GM18502 (cell line): ENCODE measurements at regions not wholly inside any gene's neighbourhood (a gene's known extent, or its start where the extent isn't known, plus 50 kb on each side); places are given as distances from the start of the nearest gene placed in this dataset.
A peak's percentile ranks its signal among the peaks of the same experiment; 100 is the strongest.
"Not testable (repeated sequence)": the region's sequence is repeated elsewhere in the genome, so short reads cannot be mapped to it uniquely, and the experiment has no call there.

Experiments
- ATAC-seq: cut with Tn5 transposase; IDR thresholded peaks from one replicate; pipeline ENCODE4 v1.9.1; 2021; ENCODE audit warnings: mild to moderate bottlenecking; ENCODE audit not compliant: unreplicated experiment, poor library complexity

GRCh38 chr2:215727507-215728503 lies 285.5 kb downstream of the MREG start:
- ATAC-seq, result peak; percentile 36

GRCh38 chr2:215726070-215726469 lies 287.3 kb downstream of the MREG start:
- ATAC-seq, result no peak

DNA sequence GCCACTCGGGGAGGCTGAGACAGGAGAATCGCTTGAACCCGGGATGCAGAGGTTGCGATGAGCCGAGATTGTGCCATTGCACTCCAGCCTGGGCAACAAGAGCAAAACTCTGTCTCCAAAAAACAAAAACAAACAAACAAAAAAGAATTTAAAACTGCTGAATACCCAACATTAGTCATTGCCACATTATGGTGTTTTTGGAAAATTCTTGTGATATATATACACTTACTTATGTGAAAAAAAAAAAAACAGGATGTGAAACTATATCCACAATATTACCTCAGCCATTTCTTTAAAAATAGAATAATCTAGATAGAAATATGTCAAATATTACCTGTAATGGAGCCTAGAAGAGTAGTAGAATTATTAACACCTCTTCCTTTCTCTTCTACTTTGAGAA lies 288.3 kb upstream of the FN1 start:
- ATAC-seq, result no peak

DNA sequence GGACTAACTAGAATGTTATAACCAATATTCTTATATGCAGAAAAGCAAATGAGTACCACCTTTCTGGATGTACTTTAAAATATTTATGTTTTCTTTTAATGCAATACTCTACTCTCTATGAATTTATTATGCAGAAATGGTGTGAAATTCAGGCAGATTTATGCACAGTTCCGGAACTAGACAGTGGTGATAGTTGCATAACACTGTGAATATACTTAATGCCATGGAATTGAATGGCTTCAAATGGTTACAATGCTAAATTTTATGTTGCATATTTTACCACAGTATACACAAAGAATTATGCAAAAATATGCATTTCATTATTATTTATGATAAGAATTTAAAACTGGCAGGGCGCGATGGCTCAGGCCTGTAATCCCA lies 287.8 kb upstream of the FN1 start:
- no peak for ATAC-seq

DNA sequence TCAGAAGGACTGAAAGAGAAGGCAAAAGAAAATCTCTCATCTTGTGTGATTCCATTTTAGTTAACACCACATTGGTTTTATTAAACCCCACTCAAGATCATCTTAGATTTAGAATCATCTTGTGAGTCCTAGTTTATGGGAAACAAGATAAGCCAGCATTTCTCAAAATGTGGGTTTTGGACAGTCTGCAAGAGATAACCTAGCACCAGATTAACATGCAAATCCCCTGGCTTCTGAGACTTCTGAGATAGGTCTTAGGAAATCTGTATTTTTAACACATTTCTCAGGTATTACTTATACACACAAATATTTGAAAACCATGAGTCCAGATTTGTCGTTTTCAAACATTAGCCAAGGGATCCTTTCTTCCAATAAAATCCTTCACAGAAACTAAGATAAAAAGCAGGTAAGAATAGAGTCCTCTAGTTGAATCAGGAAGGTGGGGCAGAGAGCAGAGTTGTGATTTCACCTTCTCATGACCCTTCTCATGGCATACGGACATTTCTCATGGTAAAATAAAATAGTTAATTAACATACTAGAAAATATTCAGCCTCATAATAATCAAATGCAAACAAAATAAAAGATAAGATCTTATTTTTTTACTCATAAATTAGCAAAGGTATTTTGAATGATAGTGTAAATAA lies 287.2 kb upstream of the FN1 start:
- ATAC-seq, result no peak

DNA sequence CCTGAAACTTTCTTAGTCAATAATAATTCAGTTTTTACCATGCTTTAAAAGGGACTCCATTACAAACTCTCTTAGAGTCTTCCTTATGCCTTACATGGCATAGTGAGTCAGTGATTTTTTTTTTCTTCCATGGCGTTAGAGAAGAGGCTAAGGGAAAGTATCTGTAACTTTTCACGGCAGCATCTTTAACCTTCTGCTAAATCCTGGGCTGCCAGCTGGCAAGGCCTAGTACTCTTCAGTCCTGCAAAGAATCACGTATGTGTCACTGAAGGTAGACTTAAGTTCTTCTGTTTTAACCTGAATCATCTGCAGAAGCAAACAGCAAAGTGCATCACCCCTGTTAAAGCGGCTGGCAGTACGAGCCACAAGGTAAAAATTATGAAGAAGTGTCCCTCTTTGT lies 286.3 kb upstream of the FN1 start:
- no peak for ATAC-seq

- ATAC-seq, result not testable (repeated sequence)
These were observed 285.6 kb upstream of the FN1 start for GRCh38 chr2:215721515-215721914.

GRCh38 chr2:215718890-215719289 lies 283.0 kb upstream of the FN1 start:
- ATAC-seq, result no peak

- no peak for ATAC-seq
These were observed 282.6 kb upstream of the FN1 start for GRCh38 chr2:215718436-215718835.

DNA sequence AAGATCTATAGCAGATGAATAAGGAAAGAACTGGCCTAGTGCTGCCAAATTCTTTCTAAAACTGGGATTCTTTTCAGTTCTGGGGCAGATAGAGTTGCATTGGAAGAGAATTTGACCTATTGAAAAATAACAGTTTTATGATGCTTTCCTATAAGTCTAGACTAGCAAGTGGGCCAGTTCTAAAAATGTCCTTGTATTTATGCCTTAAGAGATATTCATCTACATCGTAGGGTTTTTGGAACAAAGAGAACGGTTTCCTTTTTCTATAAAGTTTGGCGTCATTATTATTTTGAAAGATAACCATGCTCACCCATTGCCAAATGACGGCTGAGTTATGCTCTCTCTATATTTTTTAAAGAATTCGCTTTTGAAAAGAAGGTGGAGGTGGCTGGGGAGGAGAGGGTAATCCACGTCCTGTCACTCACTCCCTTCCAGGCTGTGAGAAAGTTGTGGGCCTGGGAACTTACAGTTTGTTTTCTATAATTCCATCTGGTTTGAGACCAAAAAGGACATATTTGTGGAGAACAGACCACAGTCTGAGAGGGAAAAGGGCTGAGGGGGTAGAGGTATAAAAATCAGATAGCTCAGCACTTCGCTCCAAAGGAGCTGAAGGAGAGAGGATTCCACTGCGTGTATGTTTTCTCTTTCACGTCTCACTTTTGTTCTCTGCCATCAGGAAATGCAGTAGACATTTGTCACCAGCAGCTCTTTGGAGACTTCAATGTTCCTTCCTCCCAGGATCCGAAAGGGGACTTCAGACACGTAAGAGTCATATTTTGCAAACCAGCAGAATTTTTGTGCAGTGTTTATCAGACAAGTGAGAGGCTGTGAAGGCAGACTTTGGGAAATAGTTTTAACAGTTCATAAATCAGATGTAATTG lies 281.9 kb upstream of the FN1 start:
- no peak for ATAC-seq

- ATAC-seq, result no peak
These were observed 281.1 kb upstream of the FN1 start for GRCh38 chr2:215716956-215717355.

- no peak for ATAC-seq
These were observed 277.3 kb upstream of the FN1 start for GRCh38 chr2:215712871-215713790.

DNA sequence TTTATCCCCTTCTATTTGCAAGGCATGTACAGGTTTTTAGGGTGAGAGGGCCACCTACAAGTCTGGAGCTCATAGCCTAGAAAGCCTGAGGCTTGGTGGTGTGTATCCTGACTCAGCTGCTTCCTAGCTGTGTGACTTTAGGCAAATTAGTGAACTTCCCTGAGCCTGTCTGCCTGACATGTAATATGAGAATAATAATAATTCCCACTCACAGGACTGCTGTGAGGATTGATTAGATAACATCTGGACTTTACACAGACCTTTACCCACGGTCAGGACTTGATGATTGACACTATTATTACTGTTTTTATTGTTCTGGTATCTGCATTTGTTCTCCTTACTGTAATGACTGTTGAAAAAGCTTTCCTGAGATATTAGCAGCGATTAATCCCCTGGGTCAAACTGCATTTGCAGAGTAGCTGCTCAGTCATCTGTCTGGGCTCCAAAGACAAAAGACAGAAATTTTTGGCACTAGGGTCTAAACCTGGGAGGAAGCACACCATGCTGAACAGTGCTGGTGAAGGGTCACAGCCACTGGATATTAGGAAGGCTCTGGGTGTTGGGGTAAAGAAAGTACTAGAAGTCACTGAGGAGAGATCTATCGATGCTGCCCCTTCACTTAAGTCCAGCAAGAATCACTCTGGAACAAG lies 276.5 kb upstream of the FN1 start:
- ATAC-seq, result no peak

GRCh38 chr2:215711471-215712034 lies 275.7 kb upstream of the FN1 start:
- ATAC-seq, result no peak

- no peak for ATAC-seq
These were observed 271.7 kb upstream of the FN1 start for GRCh38 chr2:215707608-215708007.

DNA sequence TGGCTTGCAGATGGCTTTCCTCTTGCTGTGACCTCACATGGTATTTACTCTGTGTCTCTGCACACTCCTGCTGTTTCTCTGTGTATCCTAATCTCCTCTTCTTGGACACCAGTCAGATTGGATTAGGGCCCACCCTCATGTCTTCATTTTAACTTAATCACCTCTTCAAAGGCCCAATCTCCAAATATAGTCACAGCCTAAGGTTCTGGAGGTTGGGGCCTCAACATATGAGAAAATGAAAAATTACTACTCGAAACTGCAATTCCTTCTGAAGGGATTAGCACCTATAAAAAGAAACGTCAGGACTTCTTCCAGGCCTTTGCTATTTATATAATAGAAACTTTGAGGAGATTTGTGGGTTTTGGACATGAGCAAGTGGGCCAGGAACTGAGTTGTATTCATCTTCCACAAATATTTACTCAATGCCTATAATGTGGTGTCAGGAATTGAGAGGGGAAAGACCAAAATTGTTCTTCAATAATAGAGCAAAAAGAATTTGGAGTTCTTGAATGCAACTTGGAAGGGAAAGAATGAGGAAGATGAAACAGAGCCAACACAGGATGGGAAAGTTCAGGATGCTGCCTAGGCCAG lies 270.0 kb upstream of the FN1 start:
- no peak for ATAC-seq

DNA sequence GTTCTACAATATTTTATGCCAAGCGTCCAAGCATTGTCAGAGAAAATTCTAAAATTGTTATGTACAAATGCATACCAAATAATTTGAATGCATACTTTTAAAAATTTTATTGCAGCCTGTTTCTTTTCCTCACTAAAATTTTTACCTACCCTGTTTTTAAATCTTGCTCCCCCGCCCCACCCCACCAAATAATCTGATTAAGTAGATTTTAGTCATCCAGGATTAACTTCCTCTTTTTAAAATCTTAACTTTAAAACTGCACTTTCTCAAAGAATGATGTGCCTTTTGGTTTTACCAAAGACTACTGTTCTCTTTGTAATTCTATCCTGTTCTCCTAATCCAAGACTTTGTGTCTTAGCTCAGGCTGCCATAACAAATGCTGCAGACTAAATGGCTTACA lies 269.4 kb upstream of the FN1 start:
- ATAC-seq, result no peak

DNA sequence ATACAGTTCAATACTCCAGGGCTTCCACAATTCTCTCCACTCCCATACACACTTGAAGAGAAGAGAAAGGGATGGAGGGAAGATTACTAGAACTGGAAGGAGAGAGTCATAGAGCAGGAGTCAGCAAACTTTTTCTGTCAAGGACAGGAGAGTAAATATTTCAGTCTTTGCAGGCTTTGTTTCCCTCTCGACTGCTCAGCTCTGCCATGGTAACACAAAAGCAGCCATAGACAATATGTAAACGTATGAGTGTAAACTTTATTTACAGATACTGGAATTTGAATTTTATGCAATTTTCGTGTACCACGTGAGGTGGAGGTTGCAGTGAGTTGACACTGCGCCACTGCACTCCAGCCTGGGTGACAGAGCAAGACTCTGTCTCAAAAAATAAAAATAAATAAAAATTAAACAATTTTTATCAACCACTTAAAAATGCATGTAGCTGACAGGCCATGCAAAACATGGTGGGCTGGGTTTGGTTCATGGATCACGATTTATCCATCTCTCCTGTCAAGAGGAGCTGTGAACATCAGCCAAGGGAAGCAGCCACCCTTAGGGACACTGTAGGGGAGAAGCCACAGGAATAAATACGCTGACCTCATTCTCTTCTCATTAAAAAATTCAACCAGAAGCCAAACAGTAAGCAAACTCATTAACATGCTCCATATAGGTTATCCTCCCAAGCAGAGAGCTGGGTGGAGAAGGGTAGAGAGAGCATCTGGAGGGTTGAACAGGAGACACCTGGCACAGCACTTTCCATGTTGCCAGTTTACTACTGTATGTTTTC lies 266.4 kb upstream of the FN1 start:
- ATAC-seq, result no peak
